GM12878 (cell line): ENCODE measurements at regions not wholly inside any gene's neighbourhood (a gene's known extent, or its start where the extent isn't known, plus 50 kb on each side); places are given as distances from the start of the nearest gene placed in this dataset.

ENCODE experiments used
- BCL11A ChIP-seq: IDR thresholded peaks from 2 replicates; pipeline ENCODE4 v1.6.1; 2011; ENCODE audit warnings: low read depth, low read length
- BRCA1 ChIP-seq: IDR thresholded peaks from 2 replicates; pipeline ENCODE4 v1.6.1; 2011; ENCODE audit warnings: low read depth, low read length, improper control_type of control experiment
- CEBPZ ChIP-seq: fragments of 150-350 bp; IDR thresholded peaks from 2 replicates; pipeline ENCODE4 v1.6.1; 2016; ENCODE audit warnings: low read depth, low read length
- CTCF ChIP-seq, 3 experiments: IDR thresholded peaks in 2 of 3; conservative IDR thresholded peaks in 1 of 3; 2 replicates each; pipeline ENCODE4 v1.5.1; 2011; ENCODE audit warnings: low read depth in 3 of 3, low read length in 3 of 3, mild to moderate bottlenecking in 3 of 3, control low read depth in 2 of 3, moderate library complexity in 2 of 3, inconsistent platforms in 1 of 3, mixed read lengths in 1 of 3; ENCODE audit not compliant: control insufficient read depth in 2 of 3, insufficient read depth in 1 of 3; ENCODE audit errors: extremely low read depth in 1 of 3
- EGR1 ChIP-seq, 2 experiments: IDR thresholded peaks; 1 replicate in 1 of 2; 2 replicates in 1 of 2; pipeline ENCODE4 v1.6.1; 2011 to 2012; ENCODE audit warnings: low read depth in 2 of 2, low read length in 2 of 2, borderline replicate concordance in 1 of 2, mild to moderate bottlenecking in 1 of 2, moderate library complexity in 1 of 2
- FOXM1 ChIP-seq: IDR thresholded peaks from 2 replicates; pipeline ENCODE4 v1.6.1; 2012; ENCODE audit warnings: low read depth, mild to moderate bottlenecking, inconsistent platforms, low read length, moderate library complexity
- GATAD2B ChIP-seq: fragments of 450-650 bp; conservative IDR thresholded peaks from 2 replicates; pipeline ENCODE4 v1.6.1; 2017; ENCODE audit warnings: low read depth, mild to moderate bottlenecking, moderate library complexity
- HDGF ChIP-seq: fragments of 450-650 bp; IDR thresholded peaks from 2 replicates; pipeline ENCODE4 v1.6.1; 2016; ENCODE audit warnings: antibody characterized with exemption
- MTA2 ChIP-seq: fragments of 450-650 bp; IDR thresholded peaks from 2 replicates; pipeline ENCODE4 v1.6.1; 2016; ENCODE audit warnings: low read depth, mild to moderate bottlenecking, moderate library complexity
- MTA3 ChIP-seq: IDR thresholded peaks from 2 replicates; pipeline ENCODE4 v1.6.1; 2012; ENCODE audit warnings: low read length, inconsistent platforms, borderline replicate concordance
- POLR2A ChIP-seq: IDR thresholded peaks from 2 replicates; pipeline ENCODE4 v1.6.1; 2011; ENCODE audit warnings: low read depth, mild to moderate bottlenecking, low read length
- POLR2AphosphoS5 ChIP-seq: IDR thresholded peaks from 2 replicates; pipeline ENCODE4 v1.6.1; 2011; ENCODE audit warnings: mild to moderate bottlenecking, low read length, inconsistent platforms
- RELA ChIP-seq: fragments of 450-650 bp; IDR thresholded peaks from 2 replicates; pipeline ENCODE4 v1.8.0; 2014; ENCODE audit warnings: borderline replicate concordance; ENCODE audit not compliant: partially characterized antibody

DNA sequence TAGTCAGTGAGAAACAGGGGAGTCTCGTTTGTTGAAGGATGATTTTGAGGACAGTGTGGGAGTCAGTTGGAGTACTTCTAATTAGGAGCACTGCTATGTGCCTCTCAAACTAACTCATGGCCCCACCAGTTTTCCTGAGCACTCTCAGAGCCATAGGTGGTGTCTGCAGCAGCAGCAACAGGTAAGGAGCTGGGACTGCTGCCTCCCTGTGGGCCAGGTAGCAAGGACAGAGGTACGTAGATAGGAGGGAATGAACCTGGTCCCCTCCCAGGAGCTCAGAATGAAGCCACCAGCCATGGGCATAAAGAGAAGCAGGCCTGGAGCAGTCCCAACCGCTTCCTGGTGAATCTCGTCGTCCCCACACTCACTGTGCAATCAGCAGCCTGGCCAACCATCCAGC is 183.4 kb downstream of the BUD13 start:
- no peak for TF ChIP-seq EGR1 (IDR thresholded peaks at IDR 0.05; ENCODE audit: borderline replicate concordance in 1 of 2, low read depth in 2 of 2, low read length in 2 of 2)
- no peak for TF ChIP-seq FOXM1
- no peak for TF ChIP-seq CTCF (IDR thresholded peaks at IDR 0.05 in 2 of 3, conservative IDR thresholded peaks at IDR 0.05 in 1 of 3; ENCODE audit: control insufficient read depth in 2 of 3, extremely low read depth in 1 of 3, insufficient read depth in 1 of 3, low read depth in 3 of 3, low read length in 3 of 3)
- no peak for TF ChIP-seq POLR2A
- TF ChIP-seq CEBPZ = no peak
- TF ChIP-seq BRCA1 = no peak
- TF ChIP-seq RELA = no peak
- TF ChIP-seq MTA2 = no peak
- no peak for TF ChIP-seq HDGF
- TF ChIP-seq BCL11A = no peak
- no peak for TF ChIP-seq MTA3
- TF ChIP-seq GATAD2B = no peak
- TF ChIP-seq POLR2AphosphoS5 = no peak
